GM03348 (cell line): ENCODE measurements at regions not wholly inside any gene's neighbourhood (a gene's known extent, or its start where the extent isn't known, plus 50 kb on each side); places are given as distances from the start of the nearest gene placed in this dataset.
"Not testable (repeated sequence)": the region's sequence is repeated elsewhere in the genome, so short reads cannot be mapped to it uniquely, and the experiment has no call there.

Experiments used
- DNase-seq: peaks from one replicate; pipeline ENCODE4 v3.0.0; 2012; ENCODE audit warnings: low spot score

- DNase-seq: no peak
These were observed 89.5 kb downstream of the RFLNA start for GRCh38 chr12:124384299-124384894.

DNA sequence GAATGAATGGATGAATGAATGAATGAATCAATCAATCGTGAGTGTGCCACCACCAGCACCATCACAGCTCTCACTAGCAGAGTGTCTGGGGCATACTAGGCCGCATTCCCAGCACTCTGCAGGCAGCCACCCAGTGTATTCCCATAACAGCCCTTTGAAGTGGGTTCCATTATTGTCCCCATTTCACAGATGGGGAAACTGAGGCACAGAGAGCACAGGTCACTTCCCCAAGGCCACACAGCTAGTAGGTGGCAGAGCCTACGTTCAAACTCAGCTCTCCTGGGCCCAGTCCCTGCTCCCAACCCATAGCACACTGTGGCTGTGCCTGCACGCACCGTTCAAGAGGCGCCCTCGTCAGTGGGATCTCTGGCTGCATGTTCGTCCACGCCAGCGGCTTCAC lies 88.1 kb downstream of the RFLNA start:
- DNase-seq: no peak

DNA sequence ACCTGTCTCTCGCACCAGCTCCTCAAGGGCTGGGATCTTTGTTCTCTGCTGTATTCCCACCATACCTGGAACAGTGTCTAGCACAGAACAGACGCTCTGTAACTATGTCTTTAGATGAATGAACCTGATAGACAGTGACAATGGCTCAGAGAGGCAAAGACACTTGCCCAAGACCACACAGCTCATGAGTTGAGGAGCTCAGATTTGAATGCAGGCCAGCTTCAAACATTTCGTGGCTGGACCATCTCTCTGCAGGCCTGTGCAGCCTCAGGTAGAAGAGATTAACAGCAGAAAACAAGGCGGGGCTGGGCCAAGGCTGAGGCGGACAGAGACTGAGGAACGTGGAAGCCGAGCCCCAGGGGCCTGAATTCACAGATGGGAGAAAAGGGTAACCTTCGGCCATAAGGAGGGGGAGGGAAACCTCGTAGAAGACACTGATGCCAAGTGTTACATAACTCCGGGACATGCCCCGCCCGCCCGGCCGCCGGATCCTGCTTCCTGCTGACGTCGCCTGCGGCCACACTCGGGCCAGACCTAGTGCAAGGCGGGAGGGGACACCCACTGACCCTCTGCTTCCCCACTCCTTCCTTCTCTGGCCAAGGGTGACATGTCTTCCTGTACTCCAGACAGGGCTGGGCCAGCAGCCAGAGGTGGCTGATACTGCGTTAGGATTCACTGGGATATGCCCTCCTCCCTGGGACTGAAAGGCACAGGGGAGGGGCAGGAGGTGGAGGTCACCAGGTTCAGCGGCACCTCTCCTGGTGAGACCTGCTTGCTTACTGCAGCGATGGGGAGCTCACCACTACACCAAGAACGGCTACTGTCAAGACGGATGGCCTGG lies 86.8 kb downstream of the RFLNA start:
- DNase-seq: peak; percentile 89

- no peak for DNase-seq
These were observed 86.0 kb downstream of the RFLNA start for GRCh38 chr12:124380796-124381455.

DNA sequence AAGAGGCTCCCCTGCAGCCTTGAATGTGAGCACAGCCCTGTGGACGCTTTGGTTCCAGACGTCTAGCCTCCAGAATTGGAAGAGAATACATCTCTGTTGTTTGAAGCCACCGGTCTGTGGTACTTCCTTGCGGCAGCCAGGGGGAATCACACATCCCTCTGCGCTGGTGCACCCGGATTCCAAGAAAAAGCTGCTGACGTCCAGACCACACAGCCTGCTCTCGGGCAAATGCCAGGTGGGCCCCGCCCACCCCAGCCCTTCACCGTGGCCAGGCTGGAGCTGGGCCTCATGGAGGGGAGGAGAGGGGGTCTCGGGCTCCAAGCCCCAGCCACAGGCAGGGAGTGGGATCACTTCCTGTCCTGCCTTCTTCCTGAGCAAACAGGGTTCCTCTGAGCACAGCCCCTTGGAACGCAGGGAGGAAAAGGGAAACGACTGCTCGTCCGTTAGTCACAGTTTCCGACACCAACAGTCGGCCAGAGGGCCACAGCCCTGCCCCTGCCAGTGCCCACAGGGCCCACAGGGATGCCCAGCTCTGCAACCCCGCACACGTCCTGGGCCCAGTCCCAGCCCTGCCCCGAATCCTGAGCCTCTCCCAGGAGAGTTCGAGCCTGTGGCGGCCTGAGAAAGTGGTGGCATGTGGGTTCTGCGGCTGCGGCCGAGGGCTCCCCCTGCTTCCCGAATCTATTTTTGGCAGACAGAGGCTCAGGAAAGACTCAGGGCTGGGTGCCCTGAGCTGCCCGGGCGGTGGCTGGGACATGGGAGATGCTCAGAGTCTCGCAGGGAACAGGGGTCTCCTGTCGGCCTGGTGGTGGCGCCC lies 85.3 kb downstream of the RFLNA start:
- peak; percentile 85 for DNase-seq

DNA sequence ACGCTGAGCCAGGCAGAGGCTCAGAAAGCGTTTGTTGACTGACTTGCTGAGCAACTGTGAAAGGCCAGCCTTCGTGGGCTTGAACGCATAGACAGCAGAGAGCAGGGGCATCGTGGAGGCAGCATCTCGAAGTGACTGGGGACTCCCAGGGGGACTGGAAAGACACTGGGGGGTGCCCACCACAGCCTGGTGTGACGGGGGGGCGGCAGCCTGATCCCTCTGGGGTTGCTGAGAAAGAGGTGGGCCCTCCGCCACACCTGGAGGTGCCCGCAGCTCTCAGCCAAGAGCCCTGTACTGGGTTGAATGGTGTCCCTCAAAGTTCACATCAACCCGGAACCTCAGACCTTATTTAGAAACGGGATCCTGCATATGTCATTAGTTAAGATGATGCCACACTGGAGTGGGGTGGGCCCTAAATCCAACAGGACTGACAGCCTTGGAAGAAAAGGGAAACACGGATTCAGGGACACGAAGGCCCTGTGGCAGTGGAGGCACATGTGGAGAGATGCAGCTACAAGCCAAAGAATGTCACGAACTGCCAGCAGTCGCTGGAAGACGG lies 84.6 kb downstream of the RFLNA start:
- DNase-seq: no peak

DNA sequence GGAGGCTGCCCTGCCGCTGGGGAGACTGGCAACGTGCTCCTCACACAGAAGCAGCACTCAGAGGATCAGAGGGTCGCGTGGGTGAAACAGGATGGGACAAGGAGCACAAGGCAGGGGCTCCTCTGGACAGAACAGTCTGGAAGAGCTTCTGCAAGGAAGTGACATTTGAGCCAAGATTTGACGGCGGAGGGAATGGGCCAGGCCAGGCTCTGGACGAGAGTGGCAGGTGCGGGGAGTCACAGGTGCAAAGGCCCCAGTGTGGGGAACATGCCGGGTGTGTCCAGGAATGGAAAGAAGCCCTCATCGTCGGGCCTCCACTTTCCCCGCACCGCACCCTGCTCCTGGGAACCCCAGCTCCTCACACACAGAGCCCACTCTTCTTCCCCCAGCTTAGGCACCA lies 84.0 kb downstream of the RFLNA start:
- no peak for DNase-seq

DNA sequence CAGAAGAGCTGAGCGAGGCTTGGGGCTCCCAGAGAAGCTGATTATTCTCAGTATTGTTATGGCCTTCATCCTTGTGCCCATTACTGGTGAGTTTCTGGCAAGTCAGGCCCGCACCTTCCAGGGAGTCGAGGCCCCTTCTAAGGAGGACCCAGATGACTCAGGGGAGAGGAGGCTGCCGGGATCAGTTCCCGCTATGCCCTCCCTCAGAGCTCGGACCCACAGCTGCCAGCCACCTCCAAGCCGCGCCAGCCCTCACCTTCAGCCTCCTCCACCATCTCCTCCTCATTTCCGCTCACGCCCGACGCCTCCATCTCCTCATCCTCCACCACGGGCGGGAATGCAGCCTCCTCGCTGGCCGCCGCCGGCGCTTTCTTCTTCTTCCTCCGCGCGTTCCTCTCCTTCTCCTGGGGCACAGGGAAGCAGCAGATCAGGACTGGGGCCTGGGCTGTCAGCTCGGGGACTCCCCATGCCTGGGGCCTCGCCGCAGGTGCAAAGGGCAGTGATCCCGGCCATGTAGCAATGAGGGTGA lies 83.2 kb downstream of the RFLNA start:
- no peak for DNase-seq

- DNase-seq: no peak
These were observed 81.5 kb downstream of the RFLNA start for GRCh38 chr12:124376435-124376834.

DNA sequence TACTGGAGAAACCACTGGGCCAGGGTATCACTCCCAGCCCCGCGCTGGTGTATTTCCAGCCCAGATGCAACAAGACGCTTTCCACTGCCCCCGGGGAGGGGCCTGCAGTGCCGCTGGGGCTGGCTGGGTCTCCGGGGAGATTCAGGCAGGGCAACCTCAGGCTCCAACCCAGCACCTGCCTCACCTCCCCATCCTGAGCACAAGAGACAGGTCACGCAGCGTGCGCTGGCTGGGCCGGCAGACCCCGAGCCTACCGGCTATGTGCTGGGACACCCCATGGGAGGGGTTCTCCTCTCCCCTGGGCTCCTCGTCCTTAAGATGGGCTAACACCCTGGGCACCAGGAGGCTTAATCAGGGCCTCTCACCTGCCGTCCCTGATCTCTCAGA lies 80.9 kb downstream of the RFLNA start:
- DNase-seq: no peak

DNA sequence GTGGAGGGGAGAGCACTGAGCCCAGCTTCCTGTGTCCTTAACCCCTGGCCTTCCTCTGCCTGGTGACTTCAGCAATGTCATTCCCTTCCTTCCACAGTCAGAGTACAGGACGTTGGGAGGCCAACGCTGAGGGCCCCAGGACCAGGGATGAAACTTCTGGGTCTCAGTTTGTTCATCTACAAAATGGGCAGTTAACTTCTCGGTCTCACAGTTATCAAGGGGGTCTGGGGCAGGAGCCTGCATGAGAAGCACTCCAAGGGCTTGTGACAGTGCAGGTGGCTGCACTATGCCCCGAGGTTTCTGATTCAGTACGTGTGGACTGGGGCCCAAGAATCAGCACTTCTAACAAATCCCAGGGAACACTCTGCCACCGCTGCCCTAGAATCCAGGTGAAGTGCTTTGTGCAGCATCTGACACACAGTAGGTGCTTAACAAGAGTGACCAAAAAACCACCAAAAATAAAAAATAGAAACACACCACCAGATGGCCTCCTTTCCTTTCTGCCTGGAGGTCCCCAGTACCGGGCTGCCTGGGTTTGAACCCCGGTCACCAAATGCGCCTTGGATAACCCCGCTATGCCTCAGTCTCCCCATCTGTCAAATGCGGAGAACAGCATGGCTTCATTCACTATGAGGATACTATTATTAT lies 80.4 kb downstream of the RFLNA start:
- DNase-seq: no peak

- no peak for DNase-seq
These were observed 79.7 kb downstream of the RFLNA start for GRCh38 chr12:124374567-124374966.

DNA sequence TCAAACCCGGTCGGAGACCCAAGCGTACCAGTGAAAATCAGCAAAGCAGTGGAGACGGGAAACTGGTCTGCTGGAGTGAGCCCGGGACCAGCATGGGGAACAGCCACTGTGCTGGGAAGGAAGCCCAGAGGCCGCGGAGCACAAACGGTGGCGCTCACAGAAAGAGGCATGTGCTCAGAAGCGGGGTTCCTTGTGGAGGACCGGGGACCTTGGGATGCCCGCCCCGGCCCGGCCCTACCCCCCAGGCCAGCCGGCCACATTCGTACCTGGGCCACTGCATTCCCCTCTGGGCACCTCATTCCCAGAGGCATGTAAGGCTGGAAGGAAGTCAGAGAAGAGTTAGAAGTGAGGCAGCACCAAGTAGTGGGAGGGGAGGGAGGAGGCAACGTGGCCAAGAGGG lies 79.3 kb downstream of the RFLNA start:
- DNase-seq: no peak

DNA sequence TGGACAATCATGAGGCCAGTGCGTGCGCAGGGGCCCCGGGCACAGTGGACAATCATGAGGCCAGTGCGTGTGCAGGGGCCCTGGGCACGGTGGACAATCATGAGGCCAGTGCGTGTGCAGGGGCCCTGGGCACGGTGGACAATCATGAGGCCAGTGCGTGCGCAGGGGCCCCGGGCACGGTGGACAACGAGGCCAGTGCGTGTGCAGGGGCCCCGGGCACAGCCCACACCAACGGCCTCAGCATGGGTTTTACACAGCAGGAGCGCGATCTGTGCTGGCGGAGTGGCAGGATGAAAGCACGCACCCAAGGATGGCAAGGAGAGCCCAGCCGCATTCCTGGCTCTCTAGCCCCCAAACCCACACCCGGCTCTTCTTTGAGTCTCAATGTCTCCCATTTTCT lies 78.8 kb downstream of the RFLNA start:
- DNase-seq: not testable (repeated sequence)

DNA sequence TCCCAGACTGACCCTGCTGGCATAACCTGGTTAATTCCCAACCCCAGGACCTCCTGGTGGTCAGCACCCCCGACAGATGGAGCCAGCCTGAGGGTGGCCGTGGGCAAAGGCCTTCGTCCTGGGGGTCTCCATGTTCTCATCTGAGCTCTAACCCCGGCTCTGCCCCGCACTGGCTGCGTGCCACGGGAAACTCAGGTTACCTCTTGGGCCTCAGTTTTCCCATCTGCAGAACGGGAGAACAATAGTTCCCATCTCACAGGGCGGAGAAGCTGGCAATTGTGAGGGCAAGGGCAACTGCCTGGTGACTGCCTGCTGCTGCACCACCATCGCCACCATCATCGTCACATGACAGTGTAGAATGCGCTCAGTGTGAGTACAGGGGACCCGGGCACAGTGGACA lies 77.9 kb downstream of the RFLNA start:
- DNase-seq: no peak

GRCh38 chr12:124371970-124372555 lies 77.2 kb downstream of the RFLNA start:
- no peak for DNase-seq

DNA sequence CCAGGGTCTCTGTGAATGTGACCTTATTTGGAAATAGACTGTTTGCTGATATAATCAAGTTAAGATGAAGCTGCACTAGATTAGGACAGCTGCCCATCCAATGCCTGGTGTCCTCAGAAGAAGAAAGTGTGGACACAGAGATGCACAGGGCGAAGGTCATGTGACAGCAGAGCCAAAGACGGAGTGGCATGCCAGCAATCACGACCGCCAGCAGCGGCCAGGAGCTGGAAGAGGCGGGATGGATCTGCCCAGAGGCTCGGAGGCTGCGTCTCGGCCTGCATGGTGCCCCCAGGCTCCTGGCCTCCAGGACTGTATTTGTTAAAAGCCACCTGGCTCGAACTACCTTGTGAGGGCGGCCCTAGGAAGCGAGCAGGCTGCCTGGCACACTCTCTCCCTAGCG lies 76.5 kb downstream of the RFLNA start:
- no peak for DNase-seq

DNA sequence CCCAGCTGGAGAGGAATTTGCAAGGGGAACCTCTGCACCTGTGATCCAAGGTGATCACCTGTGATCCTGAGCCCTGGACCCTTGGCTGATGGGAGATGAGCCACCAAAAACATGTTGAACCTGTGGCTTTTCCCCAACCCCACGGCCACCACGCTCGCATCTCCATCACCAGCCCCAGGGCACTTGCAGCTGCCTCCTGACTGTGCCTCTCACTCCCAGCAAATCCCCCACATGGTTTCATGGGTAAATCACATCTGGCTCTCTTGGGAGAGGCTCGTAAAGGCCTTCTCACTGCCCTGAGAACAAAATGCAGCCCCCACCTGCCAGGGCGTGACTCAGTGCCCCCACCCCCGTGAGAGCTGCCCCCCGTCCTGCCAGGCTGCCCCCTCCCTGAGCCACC lies 76.0 kb downstream of the RFLNA start:
- no peak for DNase-seq

DNA sequence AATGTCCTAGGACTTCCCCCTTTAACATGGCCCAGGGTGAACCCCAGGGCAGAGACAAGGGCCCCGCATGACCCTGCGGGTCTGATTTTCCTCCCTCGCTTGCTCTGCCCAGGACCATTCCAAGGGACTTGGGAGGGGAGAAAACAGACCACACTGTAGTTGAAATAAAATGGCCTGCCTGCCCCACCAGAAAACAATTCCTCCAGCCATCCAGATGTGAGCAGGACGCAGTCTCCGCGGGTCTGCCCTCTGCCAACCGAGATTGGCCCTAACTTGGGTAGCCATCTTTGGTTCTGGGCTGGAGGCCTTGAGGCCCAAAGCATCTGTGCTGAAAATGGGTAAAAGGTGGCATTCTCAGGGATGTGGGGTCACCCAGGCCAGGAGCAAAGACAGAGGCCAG lies 75.5 kb downstream of the RFLNA start:
- DNase-seq: no peak

DNA sequence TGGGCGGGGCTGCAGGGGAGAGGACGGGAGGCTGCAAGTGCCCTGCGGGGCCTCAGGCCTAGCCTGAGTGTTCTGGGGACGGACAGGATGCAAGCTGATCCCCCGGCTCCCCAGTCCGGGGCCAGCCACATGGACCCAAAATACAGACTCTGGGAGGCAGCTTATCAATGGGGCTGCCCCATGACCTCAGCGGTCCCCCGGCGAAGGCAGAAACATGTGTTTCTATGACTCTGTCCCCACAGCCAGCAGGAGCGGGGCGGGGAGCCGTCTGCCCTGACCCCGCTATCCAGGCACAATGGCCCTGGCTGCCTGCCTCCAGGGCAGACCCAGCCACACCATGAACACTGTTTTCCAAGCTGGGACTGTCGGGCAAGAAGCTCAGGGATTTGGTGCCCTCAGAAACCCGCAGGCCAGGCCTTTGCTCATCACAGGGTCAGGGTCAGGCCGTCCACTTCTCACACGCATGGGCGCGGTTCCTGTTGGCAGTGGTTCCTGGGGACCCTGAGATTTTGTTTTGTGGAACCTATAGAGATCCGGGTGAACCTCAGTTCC lies 75.0 kb downstream of the RFLNA start:
- no peak for DNase-seq
